ENCODE measurements at regions not wholly inside any gene's neighbourhood (a gene's known extent, or its start where the extent isn't known, plus 50 kb on each side); places are given as distances from the start of the nearest gene placed in this dataset.

- TF ChIP-seq CEBPB (IDR thresholded peaks at IDR 0.05; ENCODE audit: borderline replicate concordance in 1 of 2, low read depth in 2 of 2, low read length in 2 of 2) = no peak
- TF ChIP-seq SPI1 (IDR thresholded peaks at IDR 0.05; ENCODE audit: borderline replicate concordance, insufficient read depth, low read depth, low read length) = no peak
- TF ChIP-seq EGR1 (IDR thresholded peaks at IDR 0.05; ENCODE audit: borderline replicate concordance in 1 of 2, low read depth in 2 of 2, low read length in 2 of 2) = no peak
- no peak for TF ChIP-seq E4F1 (IDR thresholded peaks at IDR 0.05; ENCODE audit: borderline replicate concordance, partially characterized antibody)
- TF ChIP-seq ATF3 (IDR thresholded peaks at IDR 0.05; ENCODE audit: borderline replicate concordance, extremely low read depth, low read depth, low read length) = no peak
- no peak for TF ChIP-seq TARDBP (IDR thresholded peaks at IDR 0.05; ENCODE audit: borderline replicate concordance)
- no peak for TF ChIP-seq CEBPZ (IDR thresholded peaks at IDR 0.05; ENCODE audit: low read depth, low read length)
- no peak for TF ChIP-seq SRF (IDR thresholded peaks at IDR 0.05; ENCODE audit: low read depth in 2 of 2, low read length in 2 of 2)
- no peak for TF ChIP-seq MTA2 (IDR thresholded peaks at IDR 0.05; ENCODE audit: low read depth)
These were observed 57.0 kb upstream of the CD93 start (continued) for GRCh38 chr20:23143098-23143497.

All from GM12878 (cell line).